GM12864 (cell line): ENCODE measurements at regions not wholly inside any gene's neighbourhood (a gene's known extent, or its start where the extent isn't known, plus 50 kb on each side); places are given as distances from the start of the nearest gene placed in this dataset.
A peak's percentile ranks its signal among the peaks of the same experiment; 100 is the strongest.

Source experiments
- DNase-seq: peaks from one replicate; pipeline ENCODE4 v3.0.0-alpha.2; 2011; ENCODE audit warnings: low read depth
- H3K4me3 ChIP-seq: 2 replicates; pipeline ENCODE4 v1.5.1; 2011; ENCODE audit warnings: mild to moderate bottlenecking, low read depth, low read length, control low read depth
- TF ChIP-seq, protein P1 (sequence below): IDR thresholded peaks from 2 replicates; pipeline ENCODE4 v1.5.1; 2011; ENCODE audit warnings: low read depth, mild to moderate bottlenecking, moderate library complexity, low read length, control low read depth, inconsistent platforms; ENCODE audit errors: missing control alignments

DNA sequence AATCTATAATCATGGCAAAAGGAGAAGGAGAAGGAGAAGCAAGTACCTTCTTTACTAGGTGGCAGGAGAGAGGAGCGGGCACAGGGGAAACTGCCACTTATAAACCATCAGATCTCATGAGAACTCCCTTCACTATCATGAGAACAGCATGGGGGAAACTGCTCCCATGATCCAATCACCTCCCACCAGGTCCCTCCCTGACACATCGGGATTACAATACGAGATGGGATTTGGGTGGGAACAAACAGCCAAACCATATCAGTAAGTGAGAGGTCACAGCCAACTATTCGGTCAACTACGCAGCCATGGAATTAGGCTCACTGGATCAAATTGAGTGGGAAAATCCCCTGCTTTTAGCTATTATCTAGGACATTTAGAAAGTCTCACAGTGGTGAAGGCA, 54.2 kb upstream of the STEAP1B start:
- no peak overlapping the region for H3K4me3 ChIP-seq
- DNase-seq, result no peak
- TF ChIP-seq, protein P1, sequence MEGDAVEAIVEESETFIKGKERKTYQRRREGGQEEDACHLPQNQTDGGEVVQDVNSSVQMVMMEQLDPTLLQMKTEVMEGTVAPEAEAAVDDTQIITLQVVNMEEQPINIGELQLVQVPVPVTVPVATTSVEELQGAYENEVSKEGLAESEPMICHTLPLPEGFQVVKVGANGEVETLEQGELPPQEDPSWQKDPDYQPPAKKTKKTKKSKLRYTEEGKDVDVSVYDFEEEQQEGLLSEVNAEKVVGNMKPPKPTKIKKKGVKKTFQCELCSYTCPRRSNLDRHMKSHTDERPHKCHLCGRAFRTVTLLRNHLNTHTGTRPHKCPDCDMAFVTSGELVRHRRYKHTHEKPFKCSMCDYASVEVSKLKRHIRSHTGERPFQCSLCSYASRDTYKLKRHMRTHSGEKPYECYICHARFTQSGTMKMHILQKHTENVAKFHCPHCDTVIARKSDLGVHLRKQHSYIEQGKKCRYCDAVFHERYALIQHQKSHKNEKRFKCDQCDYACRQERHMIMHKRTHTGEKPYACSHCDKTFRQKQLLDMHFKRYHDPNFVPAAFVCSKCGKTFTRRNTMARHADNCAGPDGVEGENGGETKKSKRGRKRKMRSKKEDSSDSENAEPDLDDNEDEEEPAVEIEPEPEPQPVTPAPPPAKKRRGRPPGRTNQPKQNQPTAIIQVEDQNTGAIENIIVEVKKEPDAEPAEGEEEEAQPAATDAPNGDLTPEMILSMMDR, result no peak

DNA sequence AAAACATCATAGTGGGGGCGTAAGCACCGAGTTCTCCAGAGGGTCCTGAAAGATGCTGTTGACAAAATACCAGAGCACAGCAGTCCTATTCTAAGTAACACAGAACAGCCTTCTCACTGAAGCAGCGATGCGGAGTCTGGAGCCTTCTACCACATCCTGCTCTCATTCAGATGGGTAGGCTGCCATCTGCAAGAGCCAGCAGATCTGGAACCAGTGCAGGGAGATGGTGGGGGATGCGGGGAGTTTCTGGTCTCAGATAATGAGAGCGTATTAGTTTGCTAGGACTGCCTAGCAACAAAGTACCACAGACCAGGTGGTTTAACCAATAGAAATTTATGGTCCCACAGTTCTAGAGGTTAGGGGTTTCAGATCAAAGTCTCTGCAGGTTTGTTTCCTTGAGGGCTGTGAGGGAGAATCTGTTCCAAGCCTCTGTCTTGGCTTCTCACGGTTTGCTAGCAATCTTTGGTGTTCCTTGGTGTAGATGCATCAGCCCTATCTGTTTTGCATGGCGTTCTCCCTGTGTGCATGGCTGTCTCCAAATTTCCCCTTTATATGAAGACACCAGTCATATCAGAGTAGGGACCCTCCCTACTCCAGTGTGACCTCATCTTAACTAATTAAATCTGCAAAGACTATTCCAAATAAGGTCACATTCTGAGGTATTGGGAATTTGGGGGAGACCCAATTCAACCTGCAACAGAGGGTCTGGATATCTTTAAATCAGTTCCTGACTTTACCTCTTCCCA, 52.0 kb upstream of the STEAP1B start:
- no peak overlapping the region for H3K4me3 ChIP-seq
- no peak for DNase-seq
- TF ChIP-seq, protein P1, result no peak

DNA sequence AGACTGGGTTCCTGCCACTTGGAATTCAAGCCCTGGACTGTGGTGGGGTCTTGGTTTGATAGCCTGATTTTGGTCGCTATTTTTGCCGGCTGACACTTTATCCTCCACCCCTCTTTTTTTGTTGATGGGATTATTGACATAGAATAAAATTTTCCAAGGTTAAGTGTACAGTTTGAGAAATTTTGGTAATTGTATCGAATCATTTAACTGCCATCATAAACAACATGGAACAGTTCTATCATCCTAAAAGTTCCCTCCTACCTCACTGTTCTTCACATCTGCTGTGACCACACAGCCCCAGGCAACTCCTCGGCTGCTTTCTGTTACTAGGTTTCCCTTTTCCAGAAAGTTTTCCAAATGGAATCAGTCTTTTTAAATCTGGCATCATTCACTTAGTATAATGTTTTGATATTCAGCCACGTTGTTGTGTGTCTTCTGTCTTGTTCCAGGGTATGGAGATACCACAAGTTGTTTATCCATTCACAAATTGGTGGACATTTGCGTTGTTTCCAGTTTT, 50.6 kb upstream of the STEAP1B start:
- no peak for DNase-seq
- no peak overlapping the region for H3K4me3 ChIP-seq
- TF ChIP-seq, protein P1, result no peak

DNA sequence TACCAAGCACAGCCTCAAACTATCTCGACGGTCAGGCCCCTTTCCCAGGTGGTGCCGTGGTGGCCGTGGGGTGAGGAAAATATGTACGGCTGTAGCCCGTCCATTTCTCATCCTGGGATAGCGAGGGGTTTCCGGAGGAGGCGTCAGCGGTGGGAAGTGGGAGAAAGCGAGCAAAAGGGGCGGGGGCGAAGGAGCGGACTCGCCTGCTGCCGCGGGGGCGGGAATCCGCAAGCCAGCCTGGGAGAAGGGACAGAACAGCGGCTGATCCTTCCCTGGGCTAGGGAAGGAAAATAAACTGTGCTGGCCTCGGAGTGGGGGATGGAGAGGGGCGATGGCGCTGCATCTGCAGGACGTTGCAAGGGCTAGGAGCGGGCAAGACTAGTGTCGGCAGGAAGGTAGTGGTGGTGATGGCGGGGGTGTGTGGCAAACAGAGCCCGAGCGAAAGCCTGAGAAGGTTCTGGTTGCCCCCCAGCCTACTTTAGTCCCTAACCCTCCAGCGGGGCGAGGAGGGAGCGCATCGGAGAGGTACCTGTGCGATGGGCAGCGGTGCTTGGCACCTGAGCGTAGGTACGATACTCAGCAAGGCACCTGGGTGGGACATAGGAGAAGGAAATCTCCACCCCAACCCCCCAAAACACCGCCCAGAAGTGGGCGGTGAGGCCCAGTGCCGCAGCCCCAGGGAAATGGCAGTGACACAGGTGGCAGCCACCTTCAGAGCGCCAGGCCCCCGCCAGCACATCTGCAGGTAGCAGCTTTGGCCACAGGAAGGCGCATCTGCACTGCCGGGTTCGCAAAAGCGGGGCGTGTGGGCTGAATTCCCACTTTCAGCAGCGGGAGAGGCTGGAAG, 49.9 kb upstream of the STEAP1B start:
- TF ChIP-seq, protein P1, result peak; percentile 62
- no peak overlapping the region for H3K4me3 ChIP-seq
- no peak for DNase-seq
